PC-9 (cell line): ENCODE measurements at regions not wholly inside any gene's neighbourhood (a gene's known extent, or its start where the extent isn't known, plus 50 kb on each side); places are given as distances from the start of the nearest gene placed in this dataset.

ENCODE experiments used
- CTCF ChIP-seq: fragments of 200-600 bp; sonication (generic); conservative IDR thresholded peaks from 2 replicates; pipeline ENCODE4 v1.6.1; 2017; ENCODE audit warnings: mixed run types, antibody characterized with exemption, mild to moderate bottlenecking, moderate library complexity
- EZH2 ChIP-seq: fragments of 200-600 bp; sonication (generic); IDR thresholded peaks from 2 replicates; pipeline ENCODE4 v1.8.0; 2017; ENCODE audit warnings: antibody characterized with exemption, low read depth

GRCh38 chr4:25569716-25570115, 85.9 kb upstream of the SLC34A2 start:
- TF ChIP-seq CTCF (no peak), EZH2 (no peak)
